ENCODE measurements at regions not wholly inside any gene's neighbourhood (a gene's known extent, or its start where the extent isn't known, plus 50 kb on each side); places are given as distances from the start of the nearest gene placed in this dataset.

GRCh38 chr20:40457404-40457803 lies 231.6 kb downstream of the MAFB start:
- H3K79me2 ChIP-seq (ENCODE audit: insufficient read depth, low read length), result no peaks in the 10 kb centered on the region
- H3K9ac ChIP-seq (ENCODE audit: low read length), result no peak overlapping the region
- no peak overlapping the region for H2AFZ ChIP-seq (ENCODE audit: low read depth, low read length, severe bottlenecking)
- H3F3A ChIP-seq (ENCODE audit: insufficient read depth), result no peaks in the 10 kb centered on the region
- H3K27ac ChIP-seq (ENCODE audit: low read depth, low read length), result no peak overlapping the region
- TF ChIP-seq EZH2phosphoT487 (conservative IDR thresholded peaks at IDR 0.05; ENCODE audit: low read length), result no peak
- TF ChIP-seq CTCF (IDR thresholded peaks at IDR 0.05; ENCODE audit: insufficient read depth, low read length, poor library complexity, severe bottlenecking), result no peak
- no peaks in the 10 kb centered on the region for H4K20me1 ChIP-seq (ENCODE audit: low read depth, low read length)
- H3K36me3 ChIP-seq (ENCODE audit: low read length), result no peaks in the 10 kb centered on the region
- H3K4me3 ChIP-seq (ENCODE audit: insufficient read depth, low read length, poor library complexity, severe bottlenecking), result no peak overlapping the region
- no peak overlapping the region for H3K4me2 ChIP-seq (ENCODE audit: low read depth, low read length, poor library complexity, severe bottlenecking)
- H3K27me3 ChIP-seq (ENCODE audit: low read length), result no peaks in the 10 kb centered on the region; the same call in 1 of the 2 replicates
- H3K9me3 ChIP-seq (ENCODE audit: insufficient read depth, low read length), result no peaks in the 10 kb centered on the region
- H3K9me2 ChIP-seq (replicated peaks; ENCODE audit: insufficient read depth, low read length), result no peaks in the 10 kb centered on the region

GRCh38 chr20:40452758-40453157 lies 236.3 kb downstream of the MAFB start:
- no peak for TF ChIP-seq EZH2phosphoT487 (conservative IDR thresholded peaks at IDR 0.05; ENCODE audit: low read length)
- TF ChIP-seq CTCF (IDR thresholded peaks at IDR 0.05; ENCODE audit: insufficient read depth, low read length, poor library complexity, severe bottlenecking), result no peak
- H3K27ac ChIP-seq (ENCODE audit: low read depth, low read length), result no peak overlapping the region
- H3K9ac ChIP-seq (ENCODE audit: low read length), result no peak overlapping the region
- H3K9me3 ChIP-seq (ENCODE audit: insufficient read depth, low read length), result no peaks in the 10 kb centered on the region
- no peak overlapping the region for H3K4me3 ChIP-seq (ENCODE audit: insufficient read depth, low read length, poor library complexity, severe bottlenecking)
- H3K9me2 ChIP-seq (replicated peaks; ENCODE audit: insufficient read depth, low read length), result no peaks in the 10 kb centered on the region
- H2AFZ ChIP-seq (ENCODE audit: low read depth, low read length, severe bottlenecking), result no peak overlapping the region
- H3K27me3 ChIP-seq (ENCODE audit: low read length), result no peaks in the 10 kb centered on the region
- H4K20me1 ChIP-seq (ENCODE audit: low read depth, low read length), result no peaks in the 10 kb centered on the region
- no peaks in the 10 kb centered on the region for H3K79me2 ChIP-seq (ENCODE audit: insufficient read depth, low read length)
- H3K36me3 ChIP-seq (ENCODE audit: low read length), result no peaks in the 10 kb centered on the region
- H3F3A ChIP-seq (ENCODE audit: insufficient read depth), result no peaks in the 10 kb centered on the region
- no peak overlapping the region for H3K4me2 ChIP-seq (ENCODE audit: low read depth, low read length, poor library complexity, severe bottlenecking)

GRCh38 chr20:40451552-40451951 lies 237.5 kb downstream of the MAFB start:
- Histone ChIP-seq H3K36me3 (ENCODE audit: low read length) (no peaks in the 10 kb centered on the region), H3K27ac (ENCODE audit: low read depth, low read length) (no peak overlapping the region), H3F3A (ENCODE audit: insufficient read depth) (no peaks in the 10 kb centered on the region), H3K9ac (ENCODE audit: low read length) (no peak overlapping the region), H3K27me3 (ENCODE audit: low read length) (no peaks in the 10 kb centered on the region), H4K20me1 (ENCODE audit: low read depth, low read length) (no peaks in the 10 kb centered on the region), H3K4me3 (ENCODE audit: insufficient read depth, low read length, poor library complexity, severe bottlenecking) (no peak overlapping the region), H3K4me2 (ENCODE audit: low read depth, low read length, poor library complexity, severe bottlenecking) (no peak overlapping the region), H3K79me2 (ENCODE audit: insufficient read depth, low read length) (no peaks in the 10 kb centered on the region), H3K9me2 (replicated peaks; ENCODE audit: insufficient read depth, low read length) (no peaks in the 10 kb centered on the region), H2AFZ (ENCODE audit: low read depth, low read length, severe bottlenecking) (no peak overlapping the region), H3K9me3 (ENCODE audit: insufficient read depth, low read length) (no peaks in the 10 kb centered on the region)
- TF ChIP-seq CTCF (IDR thresholded peaks at IDR 0.05; ENCODE audit: insufficient read depth, low read length, poor library complexity, severe bottlenecking) (no peak), EZH2phosphoT487 (conservative IDR thresholded peaks at IDR 0.05; ENCODE audit: low read length) (no peak)

Measured in SU-DHL-6 (cell line).